8988T (cell line): ENCODE measurements at regions not wholly inside any gene's neighbourhood (a gene's known extent, or its start where the extent isn't known, plus 50 kb on each side); places are given as distances from the start of the nearest gene placed in this dataset.
"Not testable (repeated sequence)": the region's sequence is repeated elsewhere in the genome, so short reads cannot be mapped to it uniquely, and the experiment has no call there.

Experiments used
- DNase-seq: peaks from one replicate; pipeline ENCODE4 v3.0.0; 2011

DNA sequence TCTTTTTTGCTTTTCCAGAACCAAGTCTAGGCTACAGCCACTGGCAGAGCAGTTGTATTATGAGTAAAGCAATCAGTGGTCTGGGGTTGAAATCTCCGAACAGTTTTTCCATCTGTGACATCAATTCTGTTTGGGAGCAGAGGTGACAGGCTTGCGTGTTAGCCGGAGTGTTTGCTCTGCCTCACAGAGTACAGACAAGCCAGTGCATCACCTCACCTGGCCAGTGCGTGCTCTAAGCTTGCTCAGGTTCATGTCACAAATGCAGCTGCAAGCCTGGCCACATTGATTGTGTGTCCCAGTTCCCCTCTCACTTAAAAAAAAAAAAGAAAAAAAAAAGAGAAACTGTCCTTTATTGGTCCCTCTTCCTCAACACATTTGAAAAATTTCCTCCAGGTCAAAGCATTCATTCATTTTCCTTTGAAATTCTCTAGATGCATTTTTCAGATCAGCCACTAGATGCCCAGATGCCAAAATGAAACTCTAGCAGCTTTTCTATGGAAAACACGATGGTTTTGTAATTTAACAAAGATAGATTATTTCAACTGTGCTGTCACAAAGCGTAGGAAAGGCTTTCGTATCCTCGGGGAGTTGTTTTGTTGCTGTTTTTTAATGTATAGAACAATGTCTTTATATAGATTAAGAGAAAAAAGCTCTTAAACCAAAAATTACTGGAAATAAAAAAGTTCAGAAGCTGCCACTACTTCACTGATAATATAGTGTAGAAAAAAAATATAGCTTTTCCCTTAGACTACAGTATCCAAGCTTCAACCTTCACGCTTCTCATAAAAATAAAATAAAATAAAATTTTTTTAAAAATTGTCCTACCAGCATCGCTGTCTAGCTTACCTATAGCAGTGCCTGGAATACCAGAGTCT, 585.5 kb downstream of the TLE1 start:
- DNase-seq = no peak

DNA sequence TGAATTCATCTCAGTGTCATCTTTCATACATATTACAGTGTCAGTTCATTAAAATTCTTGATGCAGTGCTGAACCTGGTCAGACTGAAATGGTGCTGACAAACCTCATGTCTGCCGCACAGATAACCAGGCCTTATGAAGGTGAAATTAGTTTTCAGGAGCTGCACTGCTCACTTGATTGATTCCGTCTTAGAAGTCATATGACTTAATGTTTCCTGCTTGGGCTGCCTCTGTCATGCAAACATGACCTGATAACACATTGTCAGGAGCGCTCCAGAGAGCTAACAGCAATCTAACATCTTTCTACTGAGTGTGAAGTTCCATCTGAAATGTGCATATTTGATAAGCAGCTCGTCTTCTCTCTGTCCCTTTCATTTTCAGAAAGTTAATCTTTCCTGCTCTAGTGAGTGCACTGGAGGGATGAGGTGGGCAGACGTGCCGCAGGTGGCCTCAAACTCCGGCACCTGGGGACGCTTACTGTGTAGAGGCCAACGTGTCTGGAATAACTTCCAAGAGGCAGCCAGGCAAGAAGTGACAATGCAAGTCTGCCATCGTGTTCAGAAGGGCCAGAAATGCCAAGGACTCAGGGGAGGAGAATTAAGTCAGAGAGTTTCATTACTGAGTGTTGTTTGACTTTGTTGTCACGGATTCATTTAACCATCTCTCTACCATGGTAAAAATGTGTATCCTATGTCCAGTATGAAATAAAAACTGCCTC, 592.1 kb downstream of the TLE1 start:
- DNase-seq = no peak

DNA sequence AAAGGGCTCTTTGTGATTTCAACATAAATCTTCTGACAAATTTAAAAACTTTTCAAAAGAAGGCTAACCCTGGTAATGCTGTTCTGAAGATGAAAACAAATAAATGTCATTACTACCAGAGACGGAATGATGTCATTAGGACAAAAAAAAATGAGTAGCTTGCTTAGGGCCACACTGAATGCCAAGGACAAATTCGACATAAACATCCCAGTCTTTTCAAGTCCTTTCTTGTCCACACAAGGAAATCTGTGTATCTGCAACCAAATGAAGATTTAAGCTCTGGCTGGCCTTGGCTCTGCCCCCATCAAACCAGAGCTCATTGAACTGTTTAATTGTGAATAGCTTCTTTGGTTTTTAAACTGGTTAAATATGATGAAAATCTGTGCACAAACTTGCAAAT, 592.7 kb downstream of the TLE1 start:
- DNase-seq = no peak

DNA sequence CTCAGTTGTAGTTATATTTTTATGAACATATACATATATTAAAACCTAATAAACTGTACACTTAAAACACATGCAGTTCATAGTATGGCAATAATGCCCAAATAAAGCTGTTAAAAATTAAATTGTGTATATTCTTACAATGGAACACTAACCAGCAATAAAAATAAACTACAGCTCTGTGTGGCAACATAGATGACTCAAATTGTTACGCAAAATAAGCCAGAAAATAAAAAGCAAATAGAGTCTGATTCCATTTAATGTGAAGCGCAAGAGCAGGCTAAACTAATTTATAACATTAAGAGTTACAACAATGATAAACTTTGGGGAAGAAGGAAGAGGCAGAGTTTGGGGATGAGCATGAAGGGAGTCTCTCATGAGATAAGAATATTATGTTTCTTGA, 597.3 kb downstream of the TLE1 start:
- DNase-seq = no peak

DNA sequence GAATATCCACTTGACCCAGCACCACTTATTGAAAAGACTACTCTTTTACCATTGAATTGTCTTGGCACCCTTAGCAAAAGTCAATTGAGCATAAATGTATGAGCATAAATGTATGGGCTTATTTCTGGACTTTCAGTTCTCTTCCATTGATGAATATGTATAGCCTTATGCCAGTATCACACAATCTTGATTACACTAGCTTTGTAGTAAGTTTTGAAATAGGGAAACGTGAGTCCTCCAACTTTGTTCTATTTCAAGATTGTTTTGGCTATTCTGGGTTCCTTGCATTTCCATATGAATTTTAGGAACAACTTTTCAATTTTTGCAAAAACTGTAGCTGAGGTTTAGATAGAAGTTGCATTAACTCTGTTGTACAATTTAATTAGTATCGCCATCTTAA, 601.0 kb downstream of the TLE1 start:
- DNase-seq = no peak

DNA sequence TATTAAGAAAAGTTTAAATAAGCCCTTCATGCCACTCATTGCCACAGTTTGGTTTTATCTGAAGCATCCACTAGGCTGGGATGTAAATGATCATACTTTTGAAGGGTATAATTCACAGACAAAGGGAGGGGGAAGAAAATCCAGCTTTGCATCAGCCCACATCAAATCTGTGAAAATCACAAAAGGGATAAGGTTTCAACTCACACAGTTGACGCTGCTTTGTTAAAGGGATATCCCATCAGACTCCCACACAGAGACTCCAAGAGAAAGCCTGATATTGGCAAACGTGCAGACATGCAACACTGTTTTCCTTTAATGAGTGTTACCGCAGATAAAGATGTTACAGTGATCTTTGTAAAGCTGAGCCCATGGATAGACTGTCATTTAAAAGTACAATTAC, 602.9 kb downstream of the TLE1 start:
- no peak for DNase-seq

DNA sequence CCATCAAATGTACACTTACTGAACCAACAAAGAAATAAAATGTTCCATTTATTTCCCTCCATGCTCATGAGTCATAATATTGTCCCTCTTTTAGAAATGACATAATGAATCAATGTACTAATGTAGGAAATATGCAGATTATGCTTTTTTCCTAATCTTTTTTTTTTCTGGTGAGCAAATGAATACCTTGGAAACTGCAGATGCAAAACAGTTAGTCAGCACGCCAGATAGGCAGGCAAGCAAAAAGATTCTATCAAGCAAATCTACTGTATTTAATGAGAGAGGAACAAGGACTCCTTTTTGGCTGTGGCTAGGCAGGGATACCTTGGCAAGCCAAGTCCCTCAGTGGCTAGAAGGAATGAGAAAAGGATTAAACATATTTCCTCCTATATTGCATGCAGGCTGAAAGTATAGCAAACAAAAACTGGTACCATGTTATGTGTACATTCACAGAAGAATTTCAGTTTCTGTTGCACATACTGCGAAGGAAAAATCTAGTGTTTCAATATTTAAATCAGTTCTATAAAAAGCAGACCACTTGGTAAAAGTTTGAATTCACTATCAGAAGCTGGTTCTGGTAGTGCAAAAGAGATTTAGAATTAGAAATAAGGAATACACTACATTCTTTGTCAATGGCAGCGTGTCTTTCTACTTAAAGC, 605.4 kb downstream of the TLE1 start:
- no peak for DNase-seq

DNA sequence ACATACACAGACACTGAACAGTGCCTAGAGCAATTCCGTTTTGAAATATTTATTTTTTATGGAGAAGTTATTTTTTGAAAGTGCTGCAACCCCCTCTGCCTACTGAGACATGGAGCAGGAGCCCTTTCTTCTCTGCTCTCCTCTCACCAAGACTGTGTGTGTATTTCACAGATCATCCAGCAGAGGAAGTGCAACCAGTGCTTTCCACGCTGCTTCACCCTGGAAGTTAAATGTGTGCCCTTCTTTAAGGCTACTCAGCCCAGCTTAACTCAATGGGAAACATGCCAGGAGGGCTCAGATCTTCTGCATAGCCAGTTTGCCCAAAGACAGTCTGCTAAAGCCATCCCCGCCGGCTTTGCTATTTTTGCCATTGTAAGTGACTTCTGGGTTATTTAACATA, 606.3 kb downstream of the TLE1 start:
- no peak for DNase-seq

DNA sequence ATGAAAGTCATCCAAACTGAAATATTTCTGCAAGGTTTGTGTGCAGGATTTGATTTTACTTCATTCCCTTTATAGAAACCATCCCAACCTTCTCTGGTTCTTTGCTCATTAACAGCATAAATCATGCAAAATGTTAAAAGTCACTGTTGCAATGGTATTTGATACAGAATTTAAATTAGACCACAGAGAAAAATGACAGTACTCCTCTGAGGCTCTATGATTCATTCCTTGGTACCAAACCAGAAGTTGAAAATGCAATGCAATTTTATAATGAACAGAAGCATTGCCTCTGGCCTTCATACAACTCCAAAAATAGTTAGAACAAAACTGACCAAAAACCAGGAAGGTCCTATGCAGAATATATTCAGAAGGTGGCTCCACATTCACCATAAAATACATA, 607.1 kb downstream of the TLE1 start:
- DNase-seq = no peak

DNA sequence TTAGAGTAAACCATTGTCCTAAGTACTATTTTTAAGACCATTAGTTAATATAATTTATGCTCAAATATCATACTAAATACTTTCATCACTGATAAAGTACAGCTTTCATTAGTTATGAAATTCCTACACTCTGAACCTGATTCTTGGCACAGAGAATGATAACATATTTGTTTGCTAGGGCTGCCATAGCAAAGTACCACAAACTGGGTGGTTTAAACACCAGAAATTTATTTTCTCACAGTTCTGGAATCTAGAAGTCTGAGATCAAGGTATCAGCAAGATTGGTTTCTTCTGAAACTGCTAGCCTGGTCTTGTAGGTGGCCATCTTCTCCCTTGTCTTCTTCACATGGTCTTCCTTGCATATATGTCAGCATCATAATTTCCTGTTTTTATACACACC, 608.4 kb downstream of the TLE1 start:
- no peak for DNase-seq

DNA sequence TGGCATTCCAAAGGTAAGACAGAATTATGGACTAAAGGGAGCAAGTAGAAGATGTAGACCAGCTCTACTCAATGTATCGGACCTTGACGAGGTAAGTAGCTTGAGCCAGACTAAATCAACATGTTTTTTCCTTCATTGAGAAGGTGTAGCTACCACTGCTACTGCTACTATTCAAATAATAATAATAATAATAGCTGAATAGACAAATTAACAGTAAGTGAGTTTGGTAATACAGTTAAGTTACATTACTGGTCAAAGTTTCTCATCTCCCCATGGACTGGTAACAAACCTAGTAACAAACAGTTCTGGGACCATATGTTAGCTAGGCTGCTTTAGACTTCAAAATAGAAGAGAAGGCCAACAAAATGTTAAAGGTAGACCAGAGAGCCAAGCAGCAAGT, 609.2 kb downstream of the TLE1 start:
- no peak for DNase-seq

DNA sequence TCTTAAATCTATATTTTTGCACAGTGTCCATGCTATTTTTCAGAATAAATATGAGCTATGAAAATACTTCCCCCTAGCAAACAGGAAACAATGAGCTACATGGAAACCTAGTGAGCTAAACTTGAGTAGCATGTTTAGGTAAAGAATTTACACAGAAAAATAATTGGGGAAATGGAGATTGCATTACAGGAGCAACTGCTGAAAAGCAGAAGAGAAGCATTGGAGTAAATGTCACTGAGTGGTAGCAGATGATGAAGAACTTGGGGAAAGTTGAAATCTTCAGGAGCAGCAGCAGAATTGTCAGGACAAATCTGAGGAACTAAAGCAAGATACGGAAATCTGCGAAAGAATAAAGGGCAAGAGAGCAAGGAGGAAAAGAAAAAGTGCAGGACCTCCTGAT, 610.3 kb downstream of the TLE1 start:
- no peak for DNase-seq

DNA sequence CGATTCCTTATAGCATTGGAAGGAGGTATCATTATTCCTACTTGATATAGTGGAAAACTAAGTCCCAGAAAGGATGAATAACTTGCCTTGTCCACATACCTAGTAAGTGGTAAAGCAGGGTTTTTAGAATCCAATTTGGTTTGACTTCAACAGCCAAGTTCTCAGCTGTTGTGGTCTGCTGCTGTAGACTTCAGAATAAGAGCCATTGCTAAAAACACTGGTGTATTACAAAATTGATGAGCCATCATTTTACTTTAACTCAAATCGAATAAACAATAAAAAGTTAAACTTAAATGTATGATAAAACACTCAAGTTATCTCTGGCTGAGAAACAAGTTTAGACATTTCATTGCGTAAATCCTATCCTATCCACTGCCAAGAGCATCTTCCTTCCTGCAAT, 610.8 kb downstream of the TLE1 start:
- no peak for DNase-seq

DNA sequence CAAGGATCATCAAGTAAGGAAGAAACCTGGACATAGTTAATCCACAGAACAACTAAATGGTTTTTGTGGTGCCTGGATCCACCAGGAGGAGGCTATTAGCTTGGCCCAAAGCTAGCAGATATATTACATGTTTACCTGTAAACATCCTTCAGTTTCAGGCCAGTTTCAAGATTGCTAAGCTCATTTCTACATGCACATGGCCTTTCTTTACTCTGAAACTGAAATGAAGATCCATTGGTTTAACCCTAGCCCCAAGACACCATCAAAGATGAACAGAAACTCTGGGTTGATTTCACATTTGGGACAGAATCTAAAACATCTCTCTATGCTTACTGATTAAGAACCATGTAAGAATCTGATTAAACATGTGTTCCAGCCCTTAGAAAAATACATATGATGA, 611.8 kb downstream of the TLE1 start:
- DNase-seq = no peak

DNA sequence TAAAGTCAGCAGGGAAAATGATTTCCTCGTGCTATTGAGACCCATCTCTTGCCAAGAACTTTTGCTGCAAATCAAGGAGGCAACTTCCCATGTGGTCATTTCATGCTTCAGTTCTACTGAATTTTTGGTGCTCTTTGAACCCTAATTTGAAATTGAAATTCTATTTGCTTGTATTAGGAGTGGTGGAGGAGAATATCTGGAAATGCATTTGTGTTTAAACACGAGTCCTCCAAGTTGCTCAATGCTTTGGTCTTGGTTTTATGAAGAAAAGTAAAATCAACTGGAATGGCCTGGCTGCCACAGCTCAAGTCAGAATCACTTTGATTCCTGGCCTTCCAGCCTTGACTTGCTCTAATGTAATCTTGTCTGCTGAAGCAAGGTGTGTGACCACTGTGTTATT, 613.2 kb downstream of the TLE1 start:
- no peak for DNase-seq

DNA sequence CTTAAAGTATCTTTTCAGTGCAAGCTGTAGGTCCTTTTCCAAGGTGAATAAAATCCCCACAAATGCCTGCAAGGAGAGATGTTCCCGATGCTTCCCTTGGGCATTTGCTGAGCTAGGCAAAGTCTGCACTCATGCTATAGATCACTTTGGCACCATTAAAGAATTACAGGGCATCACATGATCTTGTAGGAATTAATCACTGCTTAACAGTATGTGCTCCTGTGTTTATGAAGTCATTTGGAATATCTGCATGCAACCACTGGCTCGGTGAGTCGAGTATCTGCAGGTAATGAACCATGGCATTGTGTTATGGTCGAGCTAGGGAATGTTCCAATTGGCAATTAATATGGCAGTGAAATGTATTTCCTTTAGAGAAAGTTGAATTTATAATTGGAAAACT, 615.1 kb downstream of the TLE1 start:
- no peak for DNase-seq

DNA sequence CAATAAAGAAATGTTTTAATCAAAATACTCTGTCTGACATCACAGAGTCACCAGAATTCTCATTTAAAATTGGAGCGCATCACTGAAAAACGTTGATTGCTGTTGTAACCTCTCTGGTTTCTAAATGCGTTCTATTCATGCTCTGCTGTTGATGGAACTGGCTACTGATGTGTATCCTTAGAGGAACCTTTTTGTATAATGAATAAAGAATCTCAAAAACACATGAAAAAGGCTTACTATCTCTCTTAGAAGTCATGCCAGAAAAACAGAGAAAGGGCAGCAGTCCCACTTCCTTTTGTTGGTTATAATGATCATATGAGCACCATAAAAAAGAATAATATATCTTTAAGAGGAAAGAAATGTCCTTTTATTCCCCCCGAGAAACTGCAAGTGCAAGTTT, 615.5 kb downstream of the TLE1 start:
- DNase-seq = no peak

DNA sequence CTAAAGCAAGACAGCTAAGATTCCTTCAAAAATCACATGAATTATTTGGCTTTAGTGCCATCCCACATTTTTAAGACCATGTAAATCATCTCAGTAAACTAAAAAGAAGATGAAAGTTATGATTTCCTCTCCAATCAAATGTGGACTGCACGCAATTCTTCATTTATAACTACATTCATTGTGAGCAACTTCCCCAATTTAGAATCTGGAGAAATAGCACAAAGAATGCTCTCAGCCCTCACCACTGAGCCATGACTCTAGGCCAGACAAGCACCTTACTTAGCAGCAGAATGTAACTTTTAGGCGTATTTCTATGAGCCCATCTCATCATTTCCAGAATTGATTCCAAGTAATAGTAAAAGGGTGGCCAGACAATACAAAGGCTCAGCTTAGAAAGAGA, 616.6 kb downstream of the TLE1 start:
- DNase-seq = no peak

DNA sequence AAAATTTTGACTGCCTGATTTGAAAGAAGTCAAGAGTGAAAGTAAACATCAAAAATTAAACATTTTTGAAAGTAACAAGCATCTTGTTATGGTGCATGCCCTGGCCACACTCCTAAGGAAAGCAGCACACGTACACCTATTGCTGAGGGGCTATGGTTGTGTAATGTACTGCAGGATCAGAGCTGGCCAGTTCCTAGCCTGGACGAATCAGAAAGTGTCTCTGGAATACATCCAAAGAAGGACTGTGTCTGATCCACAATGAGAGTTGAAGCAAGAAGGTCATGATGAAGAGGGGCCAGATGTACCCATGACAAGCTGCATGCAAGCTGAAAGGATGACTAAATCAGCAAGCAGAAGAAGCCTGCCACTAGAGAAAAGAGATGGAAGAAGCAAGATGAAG, 618.2 kb downstream of the TLE1 start:
- DNase-seq = no peak

DNA sequence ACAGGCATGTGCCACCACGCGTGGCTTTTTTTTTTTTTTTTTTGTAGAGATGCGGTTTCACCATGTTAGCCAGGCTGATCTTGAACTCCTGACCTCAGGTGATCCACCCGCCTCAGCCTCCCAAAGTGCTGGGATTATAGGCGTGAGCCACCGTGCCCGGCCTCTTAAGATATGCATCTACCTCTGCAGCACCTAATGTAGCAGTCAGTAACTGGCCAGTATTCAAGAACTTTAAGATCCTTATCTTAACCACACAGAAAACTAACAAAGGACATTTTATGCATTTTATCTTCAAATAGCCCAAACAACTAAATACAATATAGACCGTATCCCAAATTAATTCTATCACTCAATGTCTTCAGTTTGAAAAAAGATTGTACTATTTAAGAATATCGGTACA, 618.7 kb downstream of the TLE1 start:
- no peak for DNase-seq

DNA sequence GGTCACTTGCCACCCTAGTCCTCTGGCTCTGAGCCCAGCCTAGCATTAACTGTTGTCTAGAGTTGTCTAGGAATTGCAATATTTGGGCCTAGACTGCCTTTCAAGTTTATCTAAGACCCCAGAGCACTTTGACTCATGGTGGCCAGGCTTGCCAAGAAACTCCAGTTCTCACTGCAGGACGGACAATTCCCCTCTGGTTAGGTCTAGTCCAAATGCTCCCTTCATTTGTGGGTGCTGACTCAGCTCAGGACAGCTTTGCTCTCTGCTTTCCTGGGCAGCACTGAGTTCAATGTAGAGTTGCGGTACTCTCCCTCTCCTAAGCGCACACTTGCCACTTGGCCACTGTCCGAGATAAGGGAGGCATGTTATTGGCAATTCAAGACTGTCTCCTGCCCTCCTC, 619.4 kb downstream of the TLE1 start:
- no peak for DNase-seq

DNA sequence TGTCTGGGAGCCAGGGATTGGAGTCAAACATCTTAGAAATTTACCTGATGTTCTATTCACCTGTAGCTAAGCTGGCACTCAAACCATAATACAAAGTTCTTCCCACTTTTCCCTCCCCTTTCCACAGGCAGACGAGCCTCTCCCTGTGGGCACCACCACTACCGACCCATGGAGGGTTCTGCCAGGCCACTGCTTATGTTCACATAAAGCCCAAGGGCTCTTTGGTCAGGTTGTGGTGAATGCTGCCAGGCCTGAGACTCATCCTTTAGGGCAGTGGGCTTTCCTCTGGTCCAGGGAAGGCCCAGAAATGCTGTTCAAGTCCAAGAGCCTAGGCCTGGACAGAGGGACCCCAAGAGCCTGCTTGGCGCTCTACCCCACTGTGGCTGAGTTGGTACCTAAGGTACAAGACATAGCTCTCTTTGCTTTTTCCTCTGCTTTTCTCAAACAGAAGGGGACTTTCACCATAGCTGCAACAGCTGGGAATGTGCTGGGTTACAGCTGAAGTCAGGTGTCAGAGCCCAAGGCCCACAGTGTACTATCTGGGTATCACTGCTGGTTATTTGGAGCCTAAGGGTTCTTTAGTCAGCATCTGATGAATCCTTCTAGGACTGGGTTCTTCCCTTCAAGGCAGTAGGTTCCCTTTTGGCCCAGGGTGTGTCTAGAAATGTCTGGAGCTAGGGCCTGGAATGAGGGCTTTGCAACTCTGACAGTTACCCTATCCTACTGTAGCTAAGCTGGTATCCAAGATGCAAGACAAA, 620.1 kb downstream of the TLE1 start:
- DNase-seq = no peak

DNA sequence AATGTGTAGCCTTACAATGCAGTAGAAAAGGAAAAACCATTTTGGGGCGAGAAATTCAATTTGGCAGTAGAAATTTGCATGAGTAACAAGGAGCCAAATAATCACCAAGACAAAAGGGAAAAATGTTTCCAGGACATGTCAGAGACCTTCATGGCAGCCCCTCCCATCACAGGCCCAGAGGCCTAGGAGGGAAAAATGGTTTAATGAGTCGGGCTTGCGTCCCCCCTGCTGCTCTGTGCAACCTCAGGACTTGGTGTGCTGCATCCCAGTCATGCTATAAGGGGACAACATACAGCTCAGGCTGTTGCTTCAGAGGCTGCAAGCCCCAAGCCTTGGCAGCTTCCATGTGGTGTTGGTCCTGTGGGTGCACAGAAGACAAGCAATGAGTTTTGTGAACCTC, 626.4 kb downstream of the TLE1 start:
- not testable (repeated sequence) for DNase-seq
